Body of pancreas (tissue), 4 donors: ENCODE measurements at regions not wholly inside any gene's neighbourhood (a gene's known extent, or its start where the extent isn't known, plus 50 kb on each side); places are given as distances from the start of the nearest gene placed in this dataset.

ENCODE experiments used
- ATAC-seq: fragments of 150-250 bp; one replicate; pipeline ENCODE4 v1.9.1; 2016
- DNase-seq, 4 donors: peaks; one replicate each; pipeline ENCODE4 v3.0.0-alpha.2; 2019
- H3K27ac ChIP-seq, 4 donors: fragments of 200-600 bp; sonication (generic); 1 replicate in 3 of 4; 2 replicates in 1 of 4; pipeline versions ENCODE4 v1.5.1 to v1.6.1; 2016 to 2019; ENCODE audit warnings: mild to moderate bottlenecking in 1 of 4, mixed read lengths in 1 of 4, moderate library complexity in 1 of 4
- H3K27me3 ChIP-seq, 2 donors: fragments of 200-600 bp; sonication (generic); one replicate each; pipeline ENCODE4 v1.6.0; 2016; ENCODE audit warnings: mild to moderate bottlenecking in 1 of 2
- H3K36me3 ChIP-seq, 2 donors: fragments of 200-600 bp; sonication (generic); replicated peaks in 1 of 2; 2 replicates each; pipeline ENCODE4 v1.5.1; 2016; ENCODE audit warnings: low read depth in 2 of 2; ENCODE audit not compliant: insufficient read depth in 1 of 2
- H3K4me1 ChIP-seq: fragments of 200-600 bp; sonication (generic); one replicate; pipeline ENCODE4 v1.6.0; 2016
- H3K4me3 ChIP-seq, 2 donors: fragments of 200-600 bp; sonication (generic); 1 replicate in 1 of 2; 2 replicates in 1 of 2; pipeline ENCODE4 v1.5.1; 2016 to 2019
- H3K9me3 ChIP-seq, 3 donors: fragments of 200-600 bp; sonication (generic); 1 replicate in 2 of 3; 2 replicates in 1 of 3; pipeline ENCODE4 v1.5.1; 2016
- POLR2A ChIP-seq, 3 donors: fragments of 450-650 bp; IDR thresholded peaks; one replicate each; pipeline ENCODE4 v1.6.1; 2016; ENCODE audit warnings: antibody characterized with exemption in 3 of 3, mild to moderate bottlenecking in 2 of 3
- WGBS, 2 donors: methylation state at CpG; one replicate each; pipeline ENCODE4 v1.1.5; 2017; 5-methylcytosine and 5-hydroxymethylcytosine counted together
- intact Hi-C: fragments of 100-400 bp; cut with DNase I; formaldehyde crosslinking; loops from one replicate; pipeline ENCODE4 v1.15.1; 2023
- TF ChIP-seq, protein P1 (sequence below), 7 experiments: fragments of 450-650 bp in 4 of 7; fragments of 200-600 bp in 3 of 7; sonication (generic) in 3 of 7; IDR thresholded peaks; one replicate each; pipeline ENCODE4 v1.5.1; 2016 to 2019; ENCODE audit warnings: antibody characterized with exemption in 7 of 7

DNA sequence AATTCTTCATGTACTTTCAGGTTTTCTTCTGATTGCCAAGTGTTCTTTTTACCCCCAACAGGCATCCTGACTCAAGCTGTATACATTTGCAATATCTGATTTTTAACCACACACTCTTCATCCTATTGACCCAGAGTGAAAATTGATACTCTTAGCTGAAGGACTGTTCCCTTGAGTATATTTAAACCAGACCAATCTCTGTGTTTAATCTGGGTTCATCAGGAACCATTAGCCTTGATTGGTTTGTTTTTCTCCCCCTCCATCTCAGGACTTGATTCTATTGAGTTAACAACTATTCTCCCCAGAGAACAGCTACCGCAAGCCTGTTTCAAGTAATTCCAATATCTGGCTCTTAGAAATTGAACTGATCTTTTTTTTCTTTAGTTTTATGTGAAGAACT lies 222.3 kb upstream of the NOVA1 start:
- intact Hi-C loops, result no loop called here

DNA sequence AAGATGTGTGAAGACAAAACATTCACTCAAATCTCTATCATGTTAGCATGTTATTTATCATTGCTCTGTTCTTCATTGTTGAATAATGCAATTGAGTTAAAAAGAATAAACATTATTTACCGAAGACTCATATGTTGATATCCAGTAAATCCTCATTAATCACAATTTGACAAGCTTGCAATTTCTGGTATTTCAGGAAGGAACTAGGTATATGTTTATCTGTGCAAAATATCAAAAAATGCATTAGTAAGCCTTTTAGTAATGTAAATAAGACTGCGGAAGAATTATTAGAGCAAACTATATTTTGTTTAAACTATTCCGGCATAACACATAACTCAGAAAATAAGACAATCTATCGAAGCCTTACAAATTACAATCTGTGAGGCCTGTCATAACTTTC lies 222.7 kb upstream of the NOVA1 start:
- Histone ChIP-seq H3K27ac (no peak overlapping the region), H3K36me3 (no peaks in the 10 kb centered on the region), H3K4me1 (no peaks in the 10 kb centered on the region), H3K27me3 (no peaks in the 10 kb centered on the region), H3K4me3 (no peak overlapping the region), H3K9me3 (no peaks in the 10 kb centered on the region)
- 53 to 60% methylated on average over 4 of the region's 4 CpGs for WGBS, 2 donors
- DNase-seq (no peak), ATAC-seq (no peak)
- intact Hi-C loops, result no loop called here
- TF ChIP-seq POLR2A (IDR thresholded peaks at IDR 0.05), result no peak
- TF ChIP-seq, protein P1, sequence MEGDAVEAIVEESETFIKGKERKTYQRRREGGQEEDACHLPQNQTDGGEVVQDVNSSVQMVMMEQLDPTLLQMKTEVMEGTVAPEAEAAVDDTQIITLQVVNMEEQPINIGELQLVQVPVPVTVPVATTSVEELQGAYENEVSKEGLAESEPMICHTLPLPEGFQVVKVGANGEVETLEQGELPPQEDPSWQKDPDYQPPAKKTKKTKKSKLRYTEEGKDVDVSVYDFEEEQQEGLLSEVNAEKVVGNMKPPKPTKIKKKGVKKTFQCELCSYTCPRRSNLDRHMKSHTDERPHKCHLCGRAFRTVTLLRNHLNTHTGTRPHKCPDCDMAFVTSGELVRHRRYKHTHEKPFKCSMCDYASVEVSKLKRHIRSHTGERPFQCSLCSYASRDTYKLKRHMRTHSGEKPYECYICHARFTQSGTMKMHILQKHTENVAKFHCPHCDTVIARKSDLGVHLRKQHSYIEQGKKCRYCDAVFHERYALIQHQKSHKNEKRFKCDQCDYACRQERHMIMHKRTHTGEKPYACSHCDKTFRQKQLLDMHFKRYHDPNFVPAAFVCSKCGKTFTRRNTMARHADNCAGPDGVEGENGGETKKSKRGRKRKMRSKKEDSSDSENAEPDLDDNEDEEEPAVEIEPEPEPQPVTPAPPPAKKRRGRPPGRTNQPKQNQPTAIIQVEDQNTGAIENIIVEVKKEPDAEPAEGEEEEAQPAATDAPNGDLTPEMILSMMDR (IDR thresholded peaks at IDR 0.05), result no peak

More for the DNA sequence above, 222.3 kb upstream of the NOVA1 start:
- 70 to 83% methylated on average over 1 of the region's 1 CpG for WGBS, 2 donors
- no peak for DNase-seq
- no peak overlapping the region for H3K4me3 ChIP-seq
- TF ChIP-seq POLR2A (IDR thresholded peaks at IDR 0.05), result no peak
- TF ChIP-seq, protein P1 (IDR thresholded peaks at IDR 0.05), result no peak
- no peaks in the 10 kb centered on the region for H3K36me3 ChIP-seq
- no peak overlapping the region for H3K27ac ChIP-seq
- no peaks in the 10 kb centered on the region for H3K27me3 ChIP-seq
- no peaks in the 10 kb centered on the region for H3K4me1 ChIP-seq
- H3K9me3 ChIP-seq, result no peaks in the 10 kb centered on the region
- no peak for ATAC-seq

GRCh38 chr14:26828741-26829140 lies 230.9 kb upstream of the NOVA1 start:
- TF ChIP-seq, protein P1 (IDR thresholded peaks at IDR 0.05), result no peak
- TF ChIP-seq POLR2A (IDR thresholded peaks at IDR 0.05), result no peak
- Histone ChIP-seq H3K27me3 (no peaks in the 10 kb centered on the region), H3K36me3 (no peaks in the 10 kb centered on the region), H3K27ac (no peak overlapping the region), H3K9me3 (no peaks in the 10 kb centered on the region), H3K4me3 (no peak overlapping the region), H3K4me1 (no peaks in the 10 kb centered on the region)
- 31 to 40% methylated on average over 4 of the region's 4 CpGs for WGBS, 2 donors
- ATAC-seq, result no peak
- DNase-seq, result no peak
- intact Hi-C loops, result no loop called here

DNA sequence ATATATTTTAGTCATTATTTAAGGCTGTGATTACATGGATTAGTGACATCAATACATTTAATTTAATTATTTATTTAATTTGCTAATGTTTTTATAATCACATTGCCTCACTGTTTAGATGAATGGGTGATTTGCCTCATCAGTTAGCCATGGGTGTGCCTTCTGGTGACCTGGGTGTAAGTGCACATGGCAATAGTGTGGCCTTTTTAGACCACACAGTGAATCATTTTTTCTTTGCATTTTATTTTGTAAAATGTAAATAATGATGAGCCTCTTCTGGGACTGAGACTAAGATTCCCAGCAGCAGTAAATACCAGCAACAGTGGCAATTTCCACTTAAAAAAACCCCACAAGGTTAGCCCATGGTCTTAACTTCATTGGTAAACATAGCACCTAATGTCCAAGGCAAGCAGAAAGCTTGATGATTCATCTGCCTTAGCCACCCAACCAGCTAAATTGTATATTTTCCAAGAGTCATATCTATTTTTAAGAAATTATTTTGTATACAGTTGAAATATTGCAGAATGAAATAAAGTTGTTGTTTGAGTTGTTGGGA lies 235.9 kb upstream of the NOVA1 start:
- ATAC-seq, result no peak
- H3K4me1 ChIP-seq, result no peaks in the 10 kb centered on the region
- no peaks in the 10 kb centered on the region for H3K27me3 ChIP-seq
- no peak overlapping the region for H3K4me3 ChIP-seq
- H3K36me3 ChIP-seq, result no peaks in the 10 kb centered on the region
- no peaks in the 10 kb centered on the region for H3K9me3 ChIP-seq
- intact Hi-C loops, result no loop called here
- no peak for DNase-seq
- TF ChIP-seq, protein P1 (IDR thresholded peaks at IDR 0.05), result no peak
- no peak for TF ChIP-seq POLR2A (IDR thresholded peaks at IDR 0.05)
- H3K27ac ChIP-seq, result no peak overlapping the region

DNA sequence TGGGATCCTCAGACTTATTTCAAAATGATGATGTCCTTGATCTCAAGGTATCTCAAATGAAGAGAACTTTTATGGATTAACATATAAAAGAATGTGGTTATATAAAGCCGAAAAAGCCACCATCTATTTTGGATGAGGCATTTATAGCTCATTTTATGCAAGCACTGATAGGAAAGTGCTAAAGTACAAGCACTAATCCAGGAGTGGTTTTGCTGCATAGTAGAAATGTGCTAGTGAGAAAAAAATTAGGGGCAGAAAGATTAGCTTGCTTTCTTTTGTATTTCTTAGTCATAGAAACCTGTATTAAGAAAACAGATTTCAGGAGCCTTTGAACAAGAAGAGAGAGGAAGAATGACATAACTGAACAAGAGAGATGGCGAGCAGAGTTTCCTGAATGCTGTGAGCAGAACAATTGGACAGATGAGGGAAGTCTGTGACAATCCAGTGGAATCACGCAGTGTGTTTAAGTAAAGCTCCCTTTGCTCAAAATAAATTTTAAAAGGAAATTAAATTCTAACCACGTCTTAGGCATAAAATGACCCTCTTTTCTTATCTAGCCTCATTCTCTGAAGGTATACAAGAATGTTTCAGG lies 238.2 kb upstream of the NOVA1 start:
- 28 to 45% methylated on average over 4 of the region's 4 CpGs for WGBS, 2 donors
- Histone ChIP-seq H3K4me3 (no peak overlapping the region), H3K27me3 (no peaks in the 10 kb centered on the region), H3K9me3 (no peaks in the 10 kb centered on the region), H3K36me3 (no peaks in the 10 kb centered on the region), H3K27ac (no peak overlapping the region), H3K4me1 (peaks cover 9% of the 10 kb centered on the region)
- no peak for DNase-seq
- intact Hi-C loops, result no loop called here
- ATAC-seq, result no peak
- TF ChIP-seq, protein P1 (IDR thresholded peaks at IDR 0.05), result no peak
- TF ChIP-seq POLR2A (IDR thresholded peaks at IDR 0.05), result no peak
